Lung (tissue), 11 donors: ENCODE measurements at regions not wholly inside any gene's neighbourhood (a gene's known extent, or its start where the extent isn't known, plus 50 kb on each side); places are given as distances from the start of the nearest gene placed in this dataset.

Source experiments
- ATAC-seq: fragments of 200-7000 bp; cut with Tn5 transposase; one replicate; pipeline ENCODE4 v1.9.1; 2020; ENCODE audit warnings: moderate number of reproducible peaks; ENCODE audit not compliant: insufficient read depth, low FRiP score
- DNase-seq, 3 donors: peaks; one replicate each; pipeline ENCODE4 v3.0.0-alpha.2; 2013 to 2017
- H3K27ac ChIP-seq, 2 donors: one replicate each; pipeline ENCODE4 v1.5.1; 2013; ENCODE audit warnings: mild to moderate bottlenecking in 2 of 2, moderate library complexity in 2 of 2, control low read depth in 1 of 2, inconsistent platforms in 1 of 2, low read depth in 1 of 2, low read length in 1 of 2
- H3K27me3 ChIP-seq, 3 donors: one replicate each; pipeline ENCODE4 v1.5.1; 2013; ENCODE audit warnings: low read length in 2 of 3; ENCODE audit not compliant: control insufficient read depth in 3 of 3, insufficient read depth in 3 of 3
- H3K36me3 ChIP-seq, 4 donors: one replicate each; pipeline ENCODE4 v1.5.1; 2013; ENCODE audit warnings: low read length in 4 of 4, mild to moderate bottlenecking in 1 of 4, moderate library complexity in 1 of 4; ENCODE audit not compliant: control insufficient read depth in 4 of 4, insufficient read depth in 4 of 4
- H3K4me1 ChIP-seq, 5 donors: one replicate each; pipeline ENCODE4 v1.5.1; 2013; ENCODE audit warnings: low read length in 5 of 5, mild to moderate bottlenecking in 2 of 5, moderate library complexity in 1 of 5; ENCODE audit not compliant: control insufficient read depth in 5 of 5, insufficient read depth in 5 of 5
- H3K4me3 ChIP-seq: one replicate; pipeline ENCODE4 v1.5.1; 2013; ENCODE audit warnings: mild to moderate bottlenecking, control low read depth, moderate library complexity
- H3K9ac ChIP-seq, 2 donors: one replicate each; pipeline ENCODE4 v1.5.1; 2013; ENCODE audit warnings: low read length in 2 of 2, control low read depth in 1 of 2; ENCODE audit not compliant: insufficient read depth in 1 of 2
- H3K9me3 ChIP-seq, 4 donors: one replicate each; pipeline ENCODE4 v1.5.1; 2013; ENCODE audit warnings: low read length in 3 of 4, mild to moderate bottlenecking in 1 of 4, moderate library complexity in 1 of 4; ENCODE audit not compliant: control insufficient read depth in 4 of 4, insufficient read depth in 3 of 4
- WGBS, 2 donors: extraction: QIAGEN DNeasy Blood & Tissue Kit; methylation state at CpG; one replicate each; pipeline ENCODE4 v1.1.7; 2013; 5-methylcytosine and 5-hydroxymethylcytosine counted together
- TF ChIP-seq, protein P1 (sequence below): IDR thresholded peaks from 2 replicates; pipeline ENCODE4 v1.5.1; 2012; ENCODE audit warnings: mild to moderate bottlenecking; ENCODE audit errors: control extremely low read depth, extremely low read depth
- donor health status: control.
- donor health status: control.
- donor health status: Bipolar disorder and iron deficiency.
- donor health status: healthy.
- donor health status: DM: yes; HTN: yes; CAD: no.

DNA sequence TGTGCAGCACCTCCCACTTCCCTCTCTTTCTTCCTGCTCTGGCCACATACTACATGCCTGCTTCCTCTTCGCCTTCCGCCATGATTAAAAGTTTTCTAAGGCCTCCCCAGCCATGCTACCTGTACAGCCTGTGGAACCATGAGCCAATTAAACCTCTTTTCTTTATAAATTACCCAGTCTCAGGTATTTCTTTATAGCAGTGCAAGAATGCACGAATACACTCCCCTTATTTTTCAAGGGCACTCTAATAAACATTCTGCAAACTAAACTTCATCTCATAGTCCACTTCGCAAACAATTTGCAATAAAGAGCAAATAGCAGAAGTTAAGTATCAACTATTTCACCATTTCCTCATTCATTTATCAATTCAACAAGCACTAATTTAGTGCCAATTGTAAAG, 351.3 kb downstream of the PID1 start:
- H3K27ac ChIP-seq = peak overlapping the region in 1 of 2 donors; percentile 24
- ATAC-seq = peak; percentile 33
- TF ChIP-seq, protein P1, sequence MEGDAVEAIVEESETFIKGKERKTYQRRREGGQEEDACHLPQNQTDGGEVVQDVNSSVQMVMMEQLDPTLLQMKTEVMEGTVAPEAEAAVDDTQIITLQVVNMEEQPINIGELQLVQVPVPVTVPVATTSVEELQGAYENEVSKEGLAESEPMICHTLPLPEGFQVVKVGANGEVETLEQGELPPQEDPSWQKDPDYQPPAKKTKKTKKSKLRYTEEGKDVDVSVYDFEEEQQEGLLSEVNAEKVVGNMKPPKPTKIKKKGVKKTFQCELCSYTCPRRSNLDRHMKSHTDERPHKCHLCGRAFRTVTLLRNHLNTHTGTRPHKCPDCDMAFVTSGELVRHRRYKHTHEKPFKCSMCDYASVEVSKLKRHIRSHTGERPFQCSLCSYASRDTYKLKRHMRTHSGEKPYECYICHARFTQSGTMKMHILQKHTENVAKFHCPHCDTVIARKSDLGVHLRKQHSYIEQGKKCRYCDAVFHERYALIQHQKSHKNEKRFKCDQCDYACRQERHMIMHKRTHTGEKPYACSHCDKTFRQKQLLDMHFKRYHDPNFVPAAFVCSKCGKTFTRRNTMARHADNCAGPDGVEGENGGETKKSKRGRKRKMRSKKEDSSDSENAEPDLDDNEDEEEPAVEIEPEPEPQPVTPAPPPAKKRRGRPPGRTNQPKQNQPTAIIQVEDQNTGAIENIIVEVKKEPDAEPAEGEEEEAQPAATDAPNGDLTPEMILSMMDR = no peak
- no peak overlapping the region for H3K9ac ChIP-seq
- WGBS, 2 donors = 63 to 84% methylated on average over 4 of the region's 4 CpGs
- H3K27me3 ChIP-seq = no peaks in the 10 kb centered on the region
- H3K36me3 ChIP-seq = no peaks in the 10 kb centered on the region
- peaks cover 0 to 1% (median 0%) of the 10 kb centered on the region in 5 donors for H3K4me1 ChIP-seq
- no peak overlapping the region for H3K4me3 ChIP-seq
- no peak for DNase-seq
- peaks cover 0 to 3% (median 0%) of the 10 kb centered on the region in 4 donors for H3K9me3 ChIP-seq

DNA sequence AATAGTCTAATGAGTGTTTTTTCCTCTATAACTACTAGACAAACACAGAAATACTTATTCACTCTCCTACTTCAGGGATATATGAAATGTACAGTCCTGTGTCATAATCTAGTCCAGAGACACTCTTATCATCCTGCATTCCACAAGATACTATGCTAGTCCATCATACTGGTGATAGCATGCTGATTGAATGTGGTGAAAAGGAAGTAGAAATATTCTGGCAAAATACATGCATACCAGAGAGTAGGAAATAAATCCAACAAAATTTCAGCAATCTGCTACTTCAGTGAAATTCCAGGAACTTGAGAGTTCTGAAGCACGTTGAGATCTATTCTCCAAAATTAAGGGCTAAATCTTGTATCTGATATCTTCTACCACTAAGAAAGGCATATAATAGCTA, 353.9 kb downstream of the PID1 start:
- TF ChIP-seq, protein P1 = no peak
- peak; percentile 23 for ATAC-seq
- no peak overlapping the region for H3K27ac ChIP-seq

DNA sequence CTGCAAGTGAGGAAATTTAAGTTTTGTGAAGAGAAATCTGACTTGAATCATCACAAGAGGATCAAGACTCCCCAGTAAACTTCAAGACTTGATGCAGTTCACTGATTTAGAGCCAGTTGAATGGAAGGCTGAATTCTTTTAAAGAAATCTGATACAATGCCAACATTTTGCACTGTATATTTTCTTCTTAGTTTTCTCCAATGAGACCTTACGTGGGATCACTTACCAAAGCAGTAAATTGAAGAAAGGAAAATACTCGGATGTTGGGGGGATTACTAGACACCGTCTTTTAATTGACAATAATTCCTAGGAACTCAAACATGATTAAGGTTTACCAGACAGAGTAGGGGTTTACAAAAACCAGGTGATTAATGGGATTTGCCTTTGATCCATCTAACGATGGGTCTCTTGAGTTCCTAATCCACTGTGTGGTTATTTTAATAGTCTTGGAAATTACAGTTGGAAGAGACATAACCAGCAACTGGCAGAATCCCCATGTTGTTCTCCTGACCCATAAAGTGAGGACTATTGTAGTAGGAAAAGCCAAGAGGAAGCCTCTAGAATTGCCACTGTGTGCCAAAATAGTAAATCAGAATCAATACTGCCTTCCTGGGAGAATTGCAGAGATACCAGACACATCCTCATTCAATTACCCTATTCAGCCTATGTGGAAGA, 354.5 kb downstream of the PID1 start:
- DNase-seq = no peak
- 88 to 90% methylated on average over 4 of the region's 4 CpGs for WGBS, 2 donors
- Histone ChIP-seq H3K9ac (no peak overlapping the region), H3K36me3 (no peaks in the 10 kb centered on the region), H3K9me3 (peaks cover 0 to 3% (median 0%) of the 10 kb centered on the region in 4 donors), H3K27me3 (no peaks in the 10 kb centered on the region), H3K4me3 (no peak overlapping the region), H3K4me1 (peaks cover 0 to 13% (median 1%) of the 10 kb centered on the region in 5 donors), H3K27ac (no peak overlapping the region)
- no peak for ATAC-seq
- TF ChIP-seq, protein P1 = no peak

More for the DNA sequence above, 353.9 kb downstream of the PID1 start:
- no peak for DNase-seq
- Histone ChIP-seq H3K36me3 (no peaks in the 10 kb centered on the region), H3K4me3 (no peak overlapping the region), H3K27me3 (no peaks in the 10 kb centered on the region), H3K9me3 (peaks cover 0 to 3% (median 0%) of the 10 kb centered on the region in 4 donors), H3K4me1 (peaks cover 0 to 12% (median 1%) of the 10 kb centered on the region in 5 donors), H3K9ac (no peak overlapping the region)
- WGBS, 2 donors = 33 to 61% methylated on average over 1 of the region's 1 CpG
